ENCODE measurements at regions not wholly inside any gene's neighbourhood (a gene's known extent, or its start where the extent isn't known, plus 50 kb on each side); places are given as distances from the start of the nearest gene placed in this dataset.

DNA sequence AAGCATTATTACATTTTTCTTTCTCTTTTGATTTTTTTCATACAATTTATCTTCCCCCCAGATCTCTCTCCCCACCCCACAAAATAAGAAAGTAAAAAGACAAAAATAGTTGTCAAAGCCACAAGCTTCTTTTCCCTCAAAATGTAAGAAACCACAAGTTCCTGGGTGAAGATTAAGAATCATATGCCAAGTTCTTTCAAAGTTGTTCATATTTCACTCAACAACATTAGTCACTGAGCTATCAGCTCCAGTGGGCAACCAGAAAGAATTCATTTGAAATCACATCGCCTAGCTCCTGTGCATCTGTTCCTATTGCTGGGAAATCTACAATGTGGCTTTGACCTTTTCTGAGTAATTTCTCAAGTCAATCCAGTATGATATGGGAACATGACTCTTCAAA lies 681.6 kb upstream of the ARPP21 start:
- Histone ChIP-seq H2AFZ (ENCODE audit: control insufficient read depth, low read depth, low read length) (no peak overlapping the region), H4K20me1 (ENCODE audit: control insufficient read depth, insufficient read depth) (no peaks in the 10 kb centered on the region), H3K4me2 (ENCODE audit: control insufficient read depth, insufficient read depth) (no peak overlapping the region), H3K4me3 (no peak overlapping the region), H3K9me3 (replicated peaks; ENCODE audit: control insufficient read depth, insufficient read depth, low read length) (no peaks in the 10 kb centered on the region), H3K27me3 (replicated peaks in 1 of 2; ENCODE audit: control insufficient read depth in 2 of 2, insufficient read depth in 2 of 2, low read length in 1 of 2) (no peaks in the 10 kb centered on the region), H3K79me2 (ENCODE audit: control insufficient read depth, insufficient read depth, low read length) (no peaks in the 10 kb centered on the region), H3K9ac (ENCODE audit: control insufficient read depth, insufficient read depth, low read length) (no peak overlapping the region), H3K27ac (ENCODE audit: control insufficient read depth, insufficient read depth) (no peak overlapping the region), H3K4me1 (ENCODE audit: control insufficient read depth, insufficient read depth, low read length) (no peaks in the 10 kb centered on the region), H3K36me3 (ENCODE audit: control insufficient read depth in 2 of 2, insufficient read depth in 2 of 2, low read length in 1 of 2) (no peaks in the 10 kb centered on the region)
- ChIA-PET RAD21 (ENCODE audit: unreplicated experiment) (no interaction called here), POLR2A (no interaction called here), CTCF (no interaction called here), SMC1A (ENCODE audit: uncharacterized antibody, unreplicated experiment) (no interaction called here)
- BruUV-seq (replicated peaks): no TSS peak
- FAIRE-seq (no peak), DNase-seq (ENCODE audit: low read depth, low spot score) (no peak), ATAC-seq (no peak)
- WGBS (ENCODE audit: insufficient coverage, insufficient replicate concordance, low lambda C conversion rate, missing lambda C conversion rate): 0% methylated on average over 1 of the region's 1 CpG
- TF ChIP-seq NFYA (IDR thresholded peaks at IDR 0.05; ENCODE audit: borderline replicate concordance, low read depth, low read length): no peak
- intact Hi-C loops (cut with micrococcal nuclease; ENCODE audit: unreplicated experiment): no loop called here
- in situ Hi-C loops (cut with MboI): no loop called here

DNA sequence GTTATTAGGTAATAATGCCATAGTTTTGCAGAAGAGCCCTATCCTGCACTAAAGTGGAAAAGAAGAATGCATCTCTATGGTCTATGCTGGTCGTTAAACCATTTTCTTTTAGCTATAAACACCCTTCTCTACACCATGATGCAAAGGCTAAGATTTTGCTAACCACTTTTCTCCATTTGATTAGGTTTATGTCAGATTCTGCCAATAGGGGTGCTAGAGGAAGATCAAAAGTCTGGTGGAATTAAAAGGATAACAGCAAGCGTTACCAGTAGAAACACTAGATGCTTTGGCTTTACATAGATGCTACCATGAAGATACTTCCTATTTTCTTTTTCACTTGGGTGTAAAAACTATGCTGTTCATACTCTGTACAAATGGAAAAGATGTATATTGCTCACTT lies 669.8 kb upstream of the ARPP21 start:
- Histone ChIP-seq H3K9me3 (replicated peaks; ENCODE audit: control insufficient read depth, insufficient read depth, low read length) (no peaks in the 10 kb centered on the region), H3K36me3 (ENCODE audit: control insufficient read depth in 2 of 2, insufficient read depth in 2 of 2, low read length in 1 of 2) (no peaks in the 10 kb centered on the region), H4K20me1 (ENCODE audit: control insufficient read depth, insufficient read depth) (no peaks in the 10 kb centered on the region), H3K4me1 (ENCODE audit: control insufficient read depth, insufficient read depth, low read length) (no peaks in the 10 kb centered on the region), H3K27ac (ENCODE audit: control insufficient read depth, insufficient read depth) (no peak overlapping the region), H2AFZ (ENCODE audit: control insufficient read depth, low read depth, low read length) (no peak overlapping the region), H3K9ac (ENCODE audit: control insufficient read depth, insufficient read depth, low read length) (no peak overlapping the region), H3K27me3 (replicated peaks in 1 of 2; ENCODE audit: control insufficient read depth in 2 of 2, insufficient read depth in 2 of 2, low read length in 1 of 2) (no peaks in the 10 kb centered on the region), H3K4me2 (ENCODE audit: control insufficient read depth, insufficient read depth) (no peak overlapping the region), H3K79me2 (ENCODE audit: control insufficient read depth, insufficient read depth, low read length) (no peaks in the 10 kb centered on the region), H3K4me3 (no peak overlapping the region)
- ChIA-PET POLR2A (interaction anchor here (0.5 kb wide), 1 partner anchor 10 kb away, joined by 10 read pairs; no protein-coding TSS in a partner anchor), RAD21 (ENCODE audit: unreplicated experiment) (no interaction called here), CTCF (no interaction called here), SMC1A (ENCODE audit: uncharacterized antibody, unreplicated experiment) (no interaction called here)
- ATAC-seq (no peak), DNase-seq (ENCODE audit: low read depth, low spot score) (no peak), FAIRE-seq (no peak)
- no TSS peak for BruUV-seq (replicated peaks)
- intact Hi-C loops (cut with micrococcal nuclease; ENCODE audit: unreplicated experiment): no loop called here
- 0% methylated on average over 2 of the region's 2 CpGs for WGBS (ENCODE audit: insufficient coverage, insufficient replicate concordance, low lambda C conversion rate, missing lambda C conversion rate)
- in situ Hi-C loops (cut with MboI): no loop called here
- TF ChIP-seq YY1 (IDR thresholded peaks at IDR 0.05; ENCODE audit: low read depth, low read length) (no peak), CEBPB (IDR thresholded peaks at IDR 0.05; ENCODE audit: borderline replicate concordance in 1 of 2, low read depth in 2 of 2, low read length in 2 of 2) (no peak), RBBP5 (conservative IDR thresholded peaks at IDR 0.05) (no peak), CREM (IDR thresholded peaks at IDR 0.05; ENCODE audit: low read depth) (no peak), RFX5 (IDR thresholded peaks at IDR 0.05; ENCODE audit: low read depth, low read length) (no peak), BHLHE40 (IDR thresholded peaks at IDR 0.05; ENCODE audit: borderline replicate concordance in 1 of 2, low read depth in 2 of 2, low read length in 1 of 2) (no peak), STAT3 (IDR thresholded peaks at IDR 0.05; ENCODE audit: low read depth, low read length) (no peak), DPF2 (IDR thresholded peaks at IDR 0.05) (no peak), SMC3 (IDR thresholded peaks at IDR 0.05; ENCODE audit: borderline replicate concordance, low read length) (no peak), EP300 (IDR thresholded peaks at IDR 0.05; ENCODE audit: borderline replicate concordance in 1 of 2, control insufficient read depth in 1 of 2, low read depth in 2 of 2, low read length in 2 of 2) (no peak)
- TF ChIP-seq, protein P1, sequence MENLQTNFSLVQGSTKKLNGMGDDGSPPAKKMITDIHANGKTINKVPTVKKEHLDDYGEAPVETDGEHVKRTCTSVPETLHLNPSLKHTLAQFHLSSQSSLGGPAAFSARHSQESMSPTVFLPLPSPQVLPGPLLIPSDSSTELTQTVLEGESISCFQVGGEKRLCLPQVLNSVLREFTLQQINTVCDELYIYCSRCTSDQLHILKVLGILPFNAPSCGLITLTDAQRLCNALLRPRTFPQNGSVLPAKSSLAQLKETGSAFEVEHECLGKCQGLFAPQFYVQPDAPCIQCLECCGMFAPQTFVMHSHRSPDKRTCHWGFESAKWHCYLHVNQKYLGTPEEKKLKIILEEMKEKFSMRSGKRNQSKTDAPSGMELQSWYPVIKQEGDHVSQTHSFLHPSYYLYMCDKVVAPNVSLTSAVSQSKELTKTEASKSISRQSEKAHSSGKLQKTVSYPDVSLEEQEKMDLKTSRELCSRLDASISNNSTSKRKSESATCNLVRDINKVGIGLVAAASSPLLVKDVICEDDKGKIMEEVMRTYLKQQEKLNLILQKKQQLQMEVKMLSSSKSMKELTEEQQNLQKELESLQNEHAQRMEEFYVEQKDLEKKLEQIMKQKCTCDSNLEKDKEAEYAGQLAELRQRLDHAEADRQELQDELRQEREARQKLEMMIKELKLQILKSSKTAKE (IDR thresholded peaks at IDR 0.05; ENCODE audit: low read depth, poor library complexity, severe bottlenecking): no peak
- TF ChIP-seq, protein P2, sequence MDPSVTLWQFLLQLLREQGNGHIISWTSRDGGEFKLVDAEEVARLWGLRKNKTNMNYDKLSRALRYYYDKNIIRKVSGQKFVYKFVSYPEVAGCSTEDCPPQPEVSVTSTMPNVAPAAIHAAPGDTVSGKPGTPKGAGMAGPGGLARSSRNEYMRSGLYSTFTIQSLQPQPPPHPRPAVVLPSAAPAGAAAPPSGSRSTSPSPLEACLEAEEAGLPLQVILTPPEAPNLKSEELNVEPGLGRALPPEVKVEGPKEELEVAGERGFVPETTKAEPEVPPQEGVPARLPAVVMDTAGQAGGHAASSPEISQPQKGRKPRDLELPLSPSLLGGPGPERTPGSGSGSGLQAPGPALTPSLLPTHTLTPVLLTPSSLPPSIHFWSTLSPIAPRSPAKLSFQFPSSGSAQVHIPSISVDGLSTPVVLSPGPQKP (IDR thresholded peaks at IDR 0.05; ENCODE audit: low read depth, low read length): no peak
